Stomach (tissue), 8 donors: ENCODE measurements at regions not wholly inside any gene's neighbourhood (a gene's known extent, or its start where the extent isn't known, plus 50 kb on each side); places are given as distances from the start of the nearest gene placed in this dataset.

Source experiments
- DNase-seq, 2 donors: peaks; one replicate each; pipeline versions ENCODE4 v3.0.0 to v3.0.0-alpha.2; 2013 to 2019
- H3K27ac ChIP-seq, 5 donors: fragments of 200-600 bp in 4 of 5; sonication (generic) in 4 of 5; one replicate each; pipeline ENCODE4 v1.5.1; 2013 to 2019; ENCODE audit warnings: mild to moderate bottlenecking in 1 of 5, moderate library complexity in 1 of 5
- H3K27me3 ChIP-seq, 3 donors: fragments of 200-600 bp; sonication (generic); one replicate each; pipeline ENCODE4 v1.5.1; 2017 to 2019; ENCODE audit warnings: mixed run types in 1 of 3
- H3K36me3 ChIP-seq, 4 donors: fragments of 200-600 bp; sonication (generic); 1 replicate in 3 of 4; 2 replicates in 1 of 4; pipeline ENCODE4 v1.5.1; 2016 to 2019
- H3K4me1 ChIP-seq, 4 donors: fragments of 200-600 bp; sonication (generic); one replicate each; pipeline ENCODE4 v1.5.1; 2016 to 2019
- H3K4me3 ChIP-seq, 4 donors: fragments of 200-600 bp; sonication (generic) in 3 of 4; one replicate each; pipeline ENCODE4 v1.5.1; 2016 to 2019; ENCODE audit warnings: mild to moderate bottlenecking in 1 of 4
- H3K9me3 ChIP-seq, 4 donors: fragments of 200-600 bp; sonication (generic); one replicate each; pipeline ENCODE4 v1.5.1; 2016 to 2019
- CTCF ChIP-seq, 7 experiments: fragments of 450-650 bp in 4 of 7; fragments of 200-600 bp in 3 of 7; sonication (generic) in 3 of 7; IDR thresholded peaks; one replicate each; pipeline ENCODE4 v1.5.1; 2016 to 2019; ENCODE audit warnings: antibody characterized with exemption in 7 of 7, control low read depth in 2 of 7, mild to moderate bottlenecking in 1 of 7
- EP300 ChIP-seq: sonication (generic); formaldehyde crosslinking; IDR thresholded peaks from one replicate; pipeline ENCODE4 v1.6.1; 2017; ENCODE audit warnings: antibody characterized with exemption
- POLR2A ChIP-seq, 4 donors: fragments of 450-650 bp; IDR thresholded peaks; one replicate each; pipeline ENCODE4 v1.6.1; 2016; ENCODE audit warnings: antibody characterized with exemption in 4 of 4, control low read depth in 2 of 4, mild to moderate bottlenecking in 1 of 4, moderate library complexity in 1 of 4
- POLR2AphosphoS5 ChIP-seq, 3 donors: sonication (generic); formaldehyde crosslinking; IDR thresholded peaks; one replicate each; pipeline ENCODE4 v1.6.1; 2016; ENCODE audit warnings: antibody characterized with exemption in 3 of 3
- WGBS, 5 donors: extraction: QIAGEN DNeasy Blood & Tissue Kit in 3 of 5; methylation state at CpG; one replicate each; pipeline versions ENCODE4 v1.1.5 to v1.1.7; 2013 to 2018; 5-methylcytosine and 5-hydroxymethylcytosine counted together
- intact Hi-C: fragments of 100-400 bp; cut with DNase I; formaldehyde crosslinking; loops from one replicate; pipeline ENCODE4 v1.15.1; 2023; ENCODE audit warnings: low total_unique reads
- donor health status: healthy with polysubstance abuse.
- donor health status: Bipolar disorder and iron deficiency.
- donor health status: healthy.

DNA sequence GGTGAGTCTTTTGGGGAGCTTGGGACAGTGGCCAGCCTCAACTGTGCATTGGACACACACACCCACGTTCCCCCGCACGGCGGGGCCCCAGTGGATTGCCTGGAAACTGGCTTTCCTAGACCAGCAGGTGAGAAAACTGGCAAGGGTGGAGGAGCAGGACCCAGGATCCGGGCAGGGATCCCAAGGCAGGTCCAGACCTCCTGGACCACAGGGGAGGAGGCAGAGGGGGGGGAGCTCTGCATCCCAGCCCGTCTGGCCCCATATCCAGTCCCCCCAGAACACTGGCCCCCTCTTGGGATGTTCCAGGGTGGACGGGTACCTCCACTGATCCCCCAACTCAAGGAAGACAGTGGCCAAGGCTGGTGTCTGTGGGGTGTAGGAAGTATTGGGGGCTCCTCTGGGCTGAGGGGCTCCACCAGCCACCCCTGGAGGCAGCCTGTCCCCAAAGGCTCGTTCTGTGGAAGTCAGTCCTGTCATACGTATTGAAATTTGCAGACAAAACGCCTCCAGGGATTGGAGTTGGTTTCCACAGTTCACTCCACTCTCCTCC, 89.3 kb upstream of the LINC01488 start:
- 69 to 79% (median 73%) methylated on average over 9 to 10 of the region's 10 CpGs for WGBS, 5 donors
- intact Hi-C loops = no loop called here
- Histone ChIP-seq H3K4me1 (no peaks in the 10 kb centered on the region), H3K9me3 (peaks cover 0 to 22% (median 18%) of the 10 kb centered on the region in 4 donors), H3K36me3 (no peaks in the 10 kb centered on the region), H3K27ac (no peak overlapping the region), H3K4me3 (no peak overlapping the region), H3K27me3 (peaks cover 0 to 30% (median 0%) of the 10 kb centered on the region in 3 donors)
- no peak for DNase-seq
- TF ChIP-seq CTCF (IDR thresholded peaks at IDR 0.05) (no peak), POLR2AphosphoS5 (IDR thresholded peaks at IDR 0.05) (no peak), POLR2A (IDR thresholded peaks at IDR 0.05) (no peak), EP300 (no peak)

DNA sequence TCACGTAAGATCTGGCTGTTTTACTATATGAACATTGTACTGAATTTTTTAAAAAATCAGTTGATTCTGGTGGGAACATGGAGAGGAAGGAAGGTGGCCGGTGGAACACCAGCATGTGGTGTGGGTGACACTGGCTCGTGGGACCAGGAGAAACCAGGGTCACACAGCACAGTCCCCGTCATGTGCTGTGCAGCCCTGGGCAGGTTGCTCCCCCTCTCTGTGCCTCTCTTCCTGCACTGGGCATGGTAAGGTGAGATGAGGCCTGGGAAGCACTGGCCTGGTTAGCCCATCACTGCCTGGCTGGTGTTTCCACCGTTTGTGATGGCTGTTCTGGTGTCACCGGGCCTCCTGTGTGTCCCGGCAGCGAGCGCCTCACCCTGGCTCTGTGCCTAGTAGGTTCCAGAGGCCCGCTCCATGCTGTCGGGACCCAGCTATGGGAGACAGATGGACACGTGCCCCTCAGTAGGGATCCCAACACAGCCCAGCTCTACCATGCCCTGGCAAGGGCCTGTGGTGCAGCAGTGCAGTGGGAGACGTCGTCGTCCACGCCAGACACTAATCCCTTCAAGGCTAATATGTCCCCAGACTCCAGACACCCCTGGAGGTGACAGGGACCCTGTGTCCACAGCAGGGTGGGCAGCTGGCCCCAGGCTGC, 88.2 kb upstream of the LINC01488 start:
- DNase-seq = no peak
- no peak overlapping the region for H3K27ac ChIP-seq
- TF ChIP-seq POLR2AphosphoS5 (IDR thresholded peaks at IDR 0.05) = no peak
- no peak for TF ChIP-seq POLR2A (IDR thresholded peaks at IDR 0.05)
- TF ChIP-seq EP300 = no peak
- TF ChIP-seq CTCF (IDR thresholded peaks at IDR 0.05) = no peak
- 88 to 95% (median 93%) methylated on average over 13 to 16 of the region's 16 CpGs for WGBS, 5 donors
- intact Hi-C loops = no loop called here
- H3K9me3 ChIP-seq = peaks cover 0 to 12% (median 8%) of the 10 kb centered on the region in 4 donors
- H3K4me1 ChIP-seq = no peaks in the 10 kb centered on the region
- no peaks in the 10 kb centered on the region for H3K36me3 ChIP-seq
- peaks cover 0 to 30% (median 0%) of the 10 kb centered on the region in 3 donors for H3K27me3 ChIP-seq
- no peak overlapping the region for H3K4me3 ChIP-seq

DNA sequence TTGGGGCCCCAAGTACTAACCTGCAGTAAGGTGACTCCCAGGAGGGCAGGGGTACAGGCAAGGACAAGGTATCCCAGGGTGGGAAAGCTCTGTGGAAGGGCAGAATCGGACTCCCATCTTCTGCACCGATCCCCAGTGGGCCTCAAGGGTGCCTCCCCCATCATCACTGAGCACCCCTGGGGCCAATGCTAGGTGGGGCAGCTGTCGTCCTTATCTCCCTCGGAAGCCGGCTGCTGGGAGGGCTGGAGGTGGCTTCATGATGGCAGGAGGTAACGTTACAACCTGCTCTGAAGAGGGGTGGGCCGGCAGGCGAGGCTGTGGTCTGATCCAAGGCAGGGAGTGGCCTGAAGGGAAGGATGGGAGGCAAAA, 87.6 kb upstream of the LINC01488 start:
- Histone ChIP-seq H3K4me3 (no peak overlapping the region), H3K27me3 (peaks cover 0 to 30% (median 0%) of the 10 kb centered on the region in 3 donors), H3K4me1 (peaks cover 0 to 5% (median 1%) of the 10 kb centered on the region in 4 donors), H3K36me3 (no peaks in the 10 kb centered on the region), H3K9me3 (peaks cover 0 to 6% (median 2%) of the 10 kb centered on the region in 4 donors), H3K27ac (no peak overlapping the region)
- TF ChIP-seq EP300 (no peak), CTCF (IDR thresholded peaks at IDR 0.05) (no peak), POLR2AphosphoS5 (IDR thresholded peaks at IDR 0.05) (no peak), POLR2A (IDR thresholded peaks at IDR 0.05) (no peak)
- intact Hi-C loops = no loop called here
- 62 to 81% (median 64%) methylated on average over 5 to 8 of the region's 8 CpGs for WGBS, 5 donors
- no peak for DNase-seq

DNA sequence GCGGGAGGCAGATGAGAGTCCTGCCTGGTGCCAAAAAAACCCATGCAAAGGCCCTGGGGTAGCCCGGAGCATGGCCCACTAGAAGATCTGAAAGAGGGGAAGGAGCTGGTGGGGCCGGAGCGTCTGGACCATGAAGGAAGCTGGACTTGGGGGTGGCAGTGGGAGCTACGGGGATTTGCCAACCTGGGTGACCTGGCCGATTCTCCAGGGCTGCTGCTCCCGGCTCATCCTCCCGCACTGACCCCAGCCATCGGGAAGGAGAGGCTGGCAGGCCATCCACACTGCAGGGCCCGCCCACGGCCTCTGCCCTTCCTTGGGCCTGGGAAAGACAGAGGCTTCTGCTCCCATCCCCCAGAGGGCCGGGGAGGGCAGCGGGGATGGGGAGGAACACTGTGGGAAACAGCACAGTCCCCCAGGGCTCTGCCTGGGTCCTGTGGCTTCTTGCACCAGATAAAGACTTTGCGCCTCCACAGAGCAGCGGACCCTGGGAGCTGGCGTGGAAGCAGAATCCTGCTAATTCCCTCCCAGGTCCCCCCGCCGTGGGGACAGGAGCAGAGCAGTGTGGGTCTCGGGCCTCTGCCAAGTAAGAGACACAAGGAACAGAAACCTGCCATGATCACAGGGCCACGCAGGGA, 87.1 kb upstream of the LINC01488 start:
- intact Hi-C loops = no loop called here
- Histone ChIP-seq H3K27ac (no peak overlapping the region), H3K9me3 (peaks cover 0 to 1% (median 0%) of the 10 kb centered on the region in 4 donors), H3K4me3 (no peak overlapping the region), H3K4me1 (peaks cover 0 to 10% (median 4%) of the 10 kb centered on the region in 4 donors), H3K36me3 (no peaks in the 10 kb centered on the region), H3K27me3 (peaks cover 0 to 30% (median 0%) of the 10 kb centered on the region in 3 donors)
- no peak for TF ChIP-seq CTCF (IDR thresholded peaks at IDR 0.05)
- TF ChIP-seq POLR2AphosphoS5 (IDR thresholded peaks at IDR 0.05) = no peak
- TF ChIP-seq EP300 = no peak
- TF ChIP-seq POLR2A (IDR thresholded peaks at IDR 0.05) = no peak
- 79 to 93% (median 87%) methylated on average over 14 to 20 of the region's 20 CpGs for WGBS, 5 donors
- no peak for DNase-seq
